CD4-positive, alpha-beta T cell treated with Interleukin-12 subunit alpha and Interleukin-12 subunit beta, for 1 hour (primary cell): ENCODE measurements at regions not wholly inside any gene's neighbourhood (a gene's known extent, or its start where the extent isn't known, plus 50 kb on each side); places are given as distances from the start of the nearest gene placed in this dataset.

Source experiments
- DNase-seq: peaks from one replicate; pipeline ENCODE4 v3.0.0-alpha.2; 2020

- no peak for DNase-seq
Observed at GRCh38 chr7:67566101-67566500, 569.5 kb downstream of the TYW1 start.

GRCh38 chr7:67571026-67571545 lies 574.5 kb downstream of the TYW1 start:
- no peak for DNase-seq

- no peak for DNase-seq
Observed at GRCh38 chr7:67573639-67574038, 577.0 kb downstream of the TYW1 start.

- DNase-seq, result no peak
Observed at GRCh38 chr7:67588631-67589030, 592.0 kb downstream of the TYW1 start.

GRCh38 chr7:67589183-67589582 lies 592.5 kb downstream of the TYW1 start:
- no peak for DNase-seq

- DNase-seq, result no peak
Observed at GRCh38 chr7:67590649-67591048, 594.0 kb downstream of the TYW1 start.

GRCh38 chr7:67593794-67594193 lies 597.2 kb downstream of the TYW1 start:
- no peak for DNase-seq

- no peak for DNase-seq
Observed at GRCh38 chr7:67595431-67596180, 599.0 kb downstream of the TYW1 start.

- no peak for DNase-seq
Observed at GRCh38 chr7:67597161-67597560, 600.5 kb downstream of the TYW1 start.

- DNase-seq, result no peak
Observed at GRCh38 chr7:67598469-67598868, 601.8 kb downstream of the TYW1 start.

- no peak for DNase-seq
Observed at GRCh38 chr7:67599331-67600062, 602.9 kb downstream of the TYW1 start.

GRCh38 chr7:67602246-67602887 lies 605.7 kb downstream of the TYW1 start:
- no peak for DNase-seq

GRCh38 chr7:67604461-67605386 lies 608.1 kb downstream of the TYW1 start:
- DNase-seq, result no peak

- no peak for DNase-seq
Observed at GRCh38 chr7:67608806-67609205, 612.2 kb downstream of the TYW1 start.

- DNase-seq, result no peak
Observed at GRCh38 chr7:67610897-67611296, 614.3 kb downstream of the TYW1 start.

GRCh38 chr7:67614843-67615242 lies 618.2 kb downstream of the TYW1 start:
- no peak for DNase-seq

GRCh38 chr7:67616517-67616916 lies 619.9 kb downstream of the TYW1 start:
- DNase-seq, result no peak

- DNase-seq, result no peak
Observed at GRCh38 chr7:67618556-67619162, 622.0 kb downstream of the TYW1 start.

GRCh38 chr7:67619175-67619574 lies 622.5 kb downstream of the TYW1 start:
- no peak for DNase-seq

- DNase-seq, result no peak
Observed at GRCh38 chr7:67620216-67620933, 623.7 kb downstream of the TYW1 start.

GRCh38 chr7:67621704-67622103 lies 625.1 kb downstream of the TYW1 start:
- DNase-seq, result no peak
